Nephron progenitor cell (in vitro differentiated cells): ENCODE measurements at regions not wholly inside any gene's neighbourhood (a gene's known extent, or its start where the extent isn't known, plus 50 kb on each side); places are given as distances from the start of the nearest gene placed in this dataset.

ENCODE experiments used
- DNase-seq: peaks from one replicate; pipeline ENCODE4 v3.0.0; 2021
- H3K27ac Mint-ChIP-seq: 2 replicates; pipeline ENCODE4 v1.8.0; 2021; ENCODE audit warnings: mild to moderate bottlenecking, moderate library complexity, mixed read lengths
- H3K27me3 Mint-ChIP-seq: 2 replicates; pipeline ENCODE4 v1.8.0; 2021; ENCODE audit warnings: mild to moderate bottlenecking, low read depth, mixed read lengths; ENCODE audit not compliant: poor library complexity
- H3K36me3 Mint-ChIP-seq: 2 replicates; pipeline ENCODE4 v1.8.0; 2021; ENCODE audit warnings: low read depth, mixed read lengths
- H3K4me1 Mint-ChIP-seq: 2 replicates; pipeline ENCODE4 v1.8.0; 2021; ENCODE audit warnings: mixed read lengths
- H3K4me3 Mint-ChIP-seq: 2 replicates; pipeline ENCODE4 v1.8.0; 2021; ENCODE audit warnings: mild to moderate bottlenecking, moderate library complexity, mixed read lengths
- H3K9me3 Mint-ChIP-seq: 2 replicates; pipeline ENCODE4 v1.8.0; 2021; ENCODE audit warnings: mild to moderate bottlenecking, moderate library complexity, mixed read lengths
- CTCF ChIP-seq: fragments of 200-600 bp; sonication (generic); IDR thresholded peaks from 2 replicates; pipeline ENCODE4 v1.5.0; 2021; ENCODE audit warnings: antibody characterized with exemption

- Mint-ChIP-seq H3K4me3 (no peak overlapping the region), H3K27ac (no peak overlapping the region)
Measured at GRCh38 chr3:182067423-182067822, 355.7 kb downstream of the SOX2 start.

GRCh38 chr3:182078316-182078715, 366.6 kb downstream of the SOX2 start:
- no peaks in the 10 kb centered on the region for H3K9me3 Mint-ChIP-seq
- DNase-seq, result no peak
- H3K36me3 Mint-ChIP-seq, result no peaks in the 10 kb centered on the region
- H3K4me3 Mint-ChIP-seq, result no peak overlapping the region
- no peak for TF ChIP-seq CTCF
- H3K27me3 Mint-ChIP-seq, result peaks cover 4% of the 10 kb centered on the region
- H3K27ac Mint-ChIP-seq, result no peak overlapping the region
- H3K4me1 Mint-ChIP-seq, result no peaks in the 10 kb centered on the region

More at GRCh38 chr3:182067423-182067822, 355.7 kb downstream of the SOX2 start:
- Mint-ChIP-seq H3K4me1 (no peaks in the 10 kb centered on the region), H3K9me3 (no peaks in the 10 kb centered on the region), H3K36me3 (no peaks in the 10 kb centered on the region), H3K27me3 (no peaks in the 10 kb centered on the region)
- DNase-seq, result no peak
- no peak for TF ChIP-seq CTCF

GRCh38 chr3:182078929-182079328, 367.2 kb downstream of the SOX2 start:
- TF ChIP-seq CTCF, result no peak

GRCh38 chr3:182081096-182081495, 369.4 kb downstream of the SOX2 start:
- DNase-seq, result no peak
- Mint-ChIP-seq H3K4me1 (peaks cover 13% of the 10 kb centered on the region), H3K27me3 (peaks cover 3% of the 10 kb centered on the region), H3K27ac (no peak overlapping the region), H3K36me3 (no peaks in the 10 kb centered on the region), H3K4me3 (no peak overlapping the region), H3K9me3 (no peaks in the 10 kb centered on the region)
- TF ChIP-seq CTCF, result no peak

More at GRCh38 chr3:182078929-182079328, 367.2 kb downstream of the SOX2 start:
- Mint-ChIP-seq H3K27ac (no peak overlapping the region), H3K4me1 (no peaks in the 10 kb centered on the region), H3K27me3 (peaks cover 4% of the 10 kb centered on the region), H3K4me3 (no peak overlapping the region), H3K9me3 (no peaks in the 10 kb centered on the region), H3K36me3 (no peaks in the 10 kb centered on the region)
- DNase-seq, result no peak

- DNase-seq, result no peak
- Mint-ChIP-seq H3K9me3 (no peaks in the 10 kb centered on the region), H3K27me3 (peaks cover 3% of the 10 kb centered on the region), H3K27ac (no peak overlapping the region), H3K36me3 (no peaks in the 10 kb centered on the region), H3K4me1 (peaks cover 18% of the 10 kb centered on the region), H3K4me3 (no peak overlapping the region)
- no peak for TF ChIP-seq CTCF
Measured at GRCh38 chr3:182083112-182083511, 371.4 kb downstream of the SOX2 start.

GRCh38 chr3:182092662-182093262, 381.0 kb downstream of the SOX2 start:
- peaks cover 3% of the 10 kb centered on the region for H3K27me3 Mint-ChIP-seq
- H3K36me3 Mint-ChIP-seq, result no peaks in the 10 kb centered on the region
- H3K27ac Mint-ChIP-seq, result no peak overlapping the region
- H3K4me1 Mint-ChIP-seq, result peaks cover 5% of the 10 kb centered on the region
- no peak for DNase-seq
- H3K4me3 Mint-ChIP-seq, result no peak overlapping the region
- no peak for TF ChIP-seq CTCF
- H3K9me3 Mint-ChIP-seq, result peaks cover 7% of the 10 kb centered on the region
